ENCODE measurements at regions not wholly inside any gene's neighbourhood (a gene's known extent, or its start where the extent isn't known, plus 50 kb on each side); places are given as distances from the start of the nearest gene placed in this dataset.

DNA sequence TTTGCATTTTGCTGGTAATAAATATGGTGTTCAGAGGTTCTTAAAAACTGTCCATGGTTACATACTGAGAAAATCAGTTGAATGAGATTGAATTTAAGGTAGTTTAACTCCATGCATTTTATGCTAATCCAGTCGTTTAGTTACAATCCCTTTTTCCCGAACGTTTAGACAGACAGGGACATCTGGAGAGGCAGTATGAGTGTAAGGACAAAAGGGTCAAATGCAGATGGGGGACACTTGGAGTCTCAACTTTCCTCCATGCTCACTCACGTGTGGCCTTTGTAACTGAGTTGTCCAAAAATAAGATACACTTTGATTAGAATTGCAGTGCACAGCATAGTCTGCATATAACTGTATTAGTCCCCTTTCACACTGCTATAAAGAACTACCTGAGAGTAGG is 63.9 kb downstream of the RDH14 start:
- Histone ChIP-seq H3K27me3 (ENCODE audit: insufficient read depth) (no peaks in the 10 kb centered on the region), H3K4me2 (no peak overlapping the region), H4K20me1 (replicated peaks; ENCODE audit: insufficient read depth) (no peaks in the 10 kb centered on the region), H3K27ac (ENCODE audit: low read depth) (no peak overlapping the region), H3K79me2 (replicated peaks; ENCODE audit: insufficient read depth) (no peaks in the 10 kb centered on the region), H2AFZ (no peak overlapping the region), H3K4me1 (ENCODE audit: insufficient read depth) (no peaks in the 10 kb centered on the region), H3F3A (replicated peaks; ENCODE audit: low read depth) (no peaks in the 10 kb centered on the region), H3K4me3 (no peak overlapping the region), H3K9me2 (ENCODE audit: insufficient read depth) (0 out of 2 replicates have a peak, but pooled peaks cover 11% of the 10 kb centered on the region), H3K36me3 (ENCODE audit: insufficient read depth) (no peaks in the 10 kb centered on the region)
- Mint-ChIP-seq H3K27me3 (ENCODE audit: insufficient read depth, low read depth, poor library complexity) (peaks cover 5% of the 10 kb centered on the region), H3K27ac (no peak overlapping the region), H3K36me3 (ENCODE audit: low read depth) (no peaks in the 10 kb centered on the region), H3K4me3 (no peak overlapping the region), H3K9me3 (no peaks in the 10 kb centered on the region), H3K4me1 (peaks cover 6% of the 10 kb centered on the region; the same call in 2 of the 3 replicates)
- no peak for ATAC-seq
- no peak for DNase-seq (ENCODE audit: low spot score)
- no peak for TF ChIP-seq STAT1 (IDR thresholded peaks at IDR 0.05; ENCODE audit: unreplicated experiment)
- no peak for TF ChIP-seq EZH2 (IDR thresholded peaks at IDR 0.05; ENCODE audit: low read depth, unreplicated experiment)
- no peak for TF ChIP-seq POLR2AphosphoS5 (IDR thresholded peaks at IDR 0.05; ENCODE audit: low read depth)
- TF ChIP-seq JUNB (IDR thresholded peaks at IDR 0.05; ENCODE audit: unreplicated experiment): no peak
- no peak for TF ChIP-seq ETS1 (IDR thresholded peaks at IDR 0.05)
- TF ChIP-seq ZNF462 (CRISPR knock-in tag; IDR thresholded peaks at IDR 0.05): no peak
- no peak for TF ChIP-seq ZNF331 (CRISPR knock-in tag; IDR thresholded peaks at IDR 0.05; ENCODE audit: low read depth)
- TF ChIP-seq CTCF (conservative IDR thresholded peaks at IDR 0.05; ENCODE audit: low read depth in 2 of 2): no peak
- no peak for TF ChIP-seq ZNF114 (CRISPR knock-in tag; IDR thresholded peaks at IDR 0.05)
- no peak for TF ChIP-seq CREB1 (CRISPR knock-in tag; IDR thresholded peaks at IDR 0.05; ENCODE audit: low read depth)
- TF ChIP-seq, protein P1, sequence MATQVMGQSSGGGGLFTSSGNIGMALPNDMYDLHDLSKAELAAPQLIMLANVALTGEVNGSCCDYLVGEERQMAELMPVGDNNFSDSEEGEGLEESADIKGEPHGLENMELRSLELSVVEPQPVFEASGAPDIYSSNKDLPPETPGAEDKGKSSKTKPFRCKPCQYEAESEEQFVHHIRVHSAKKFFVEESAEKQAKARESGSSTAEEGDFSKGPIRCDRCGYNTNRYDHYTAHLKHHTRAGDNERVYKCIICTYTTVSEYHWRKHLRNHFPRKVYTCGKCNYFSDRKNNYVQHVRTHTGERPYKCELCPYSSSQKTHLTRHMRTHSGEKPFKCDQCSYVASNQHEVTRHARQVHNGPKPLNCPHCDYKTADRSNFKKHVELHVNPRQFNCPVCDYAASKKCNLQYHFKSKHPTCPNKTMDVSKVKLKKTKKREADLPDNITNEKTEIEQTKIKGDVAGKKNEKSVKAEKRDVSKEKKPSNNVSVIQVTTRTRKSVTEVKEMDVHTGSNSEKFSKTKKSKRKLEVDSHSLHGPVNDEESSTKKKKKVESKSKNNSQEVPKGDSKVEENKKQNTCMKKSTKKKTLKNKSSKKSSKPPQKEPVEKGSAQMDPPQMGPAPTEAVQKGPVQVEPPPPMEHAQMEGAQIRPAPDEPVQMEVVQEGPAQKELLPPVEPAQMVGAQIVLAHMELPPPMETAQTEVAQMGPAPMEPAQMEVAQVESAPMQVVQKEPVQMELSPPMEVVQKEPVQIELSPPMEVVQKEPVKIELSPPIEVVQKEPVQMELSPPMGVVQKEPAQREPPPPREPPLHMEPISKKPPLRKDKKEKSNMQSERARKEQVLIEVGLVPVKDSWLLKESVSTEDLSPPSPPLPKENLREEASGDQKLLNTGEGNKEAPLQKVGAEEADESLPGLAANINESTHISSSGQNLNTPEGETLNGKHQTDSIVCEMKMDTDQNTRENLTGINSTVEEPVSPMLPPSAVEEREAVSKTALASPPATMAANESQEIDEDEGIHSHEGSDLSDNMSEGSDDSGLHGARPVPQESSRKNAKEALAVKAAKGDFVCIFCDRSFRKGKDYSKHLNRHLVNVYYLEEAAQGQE (IDR thresholded peaks at IDR 0.05; ENCODE audit: unreplicated experiment): no peak
- TF ChIP-seq EZH2phosphoT487 (IDR thresholded peaks at IDR 0.05; ENCODE audit: unreplicated experiment): no peak
- no peak for TF ChIP-seq NANOG (IDR thresholded peaks at IDR 0.05; ENCODE audit: borderline replicate concordance)
